GM12872 (cell line): ENCODE measurements at regions not wholly inside any gene's neighbourhood (a gene's known extent, or its start where the extent isn't known, plus 50 kb on each side); places are given as distances from the start of the nearest gene placed in this dataset.

Experiments used
- TF ChIP-seq, protein P1 (sequence below): IDR thresholded peaks from 3 replicates; pipeline ENCODE4 v1.5.1; 2011; ENCODE audit warnings: low read depth, mild to moderate bottlenecking, low read length, moderate library complexity; ENCODE audit not compliant: insufficient read depth

DNA sequence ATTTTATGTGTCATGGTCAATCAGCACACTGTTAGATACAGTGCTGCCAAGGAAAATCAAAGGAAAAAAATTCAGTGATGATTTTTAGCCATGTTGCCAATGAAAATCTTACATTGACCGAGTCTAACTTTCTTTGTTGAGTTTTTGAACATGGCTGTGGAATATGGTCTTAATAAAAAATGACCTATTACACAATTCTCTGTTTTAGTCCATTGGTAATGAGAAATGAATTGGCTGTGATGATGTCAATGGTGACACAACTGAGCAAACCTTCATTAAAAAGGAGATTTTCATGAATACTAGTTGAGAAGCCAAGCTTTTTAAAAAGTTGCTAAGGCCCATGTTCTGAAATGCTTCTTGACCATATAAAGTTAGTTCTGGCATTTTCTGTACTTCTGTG is 225.9 kb upstream of the GYPA start:
- TF ChIP-seq, protein P1, sequence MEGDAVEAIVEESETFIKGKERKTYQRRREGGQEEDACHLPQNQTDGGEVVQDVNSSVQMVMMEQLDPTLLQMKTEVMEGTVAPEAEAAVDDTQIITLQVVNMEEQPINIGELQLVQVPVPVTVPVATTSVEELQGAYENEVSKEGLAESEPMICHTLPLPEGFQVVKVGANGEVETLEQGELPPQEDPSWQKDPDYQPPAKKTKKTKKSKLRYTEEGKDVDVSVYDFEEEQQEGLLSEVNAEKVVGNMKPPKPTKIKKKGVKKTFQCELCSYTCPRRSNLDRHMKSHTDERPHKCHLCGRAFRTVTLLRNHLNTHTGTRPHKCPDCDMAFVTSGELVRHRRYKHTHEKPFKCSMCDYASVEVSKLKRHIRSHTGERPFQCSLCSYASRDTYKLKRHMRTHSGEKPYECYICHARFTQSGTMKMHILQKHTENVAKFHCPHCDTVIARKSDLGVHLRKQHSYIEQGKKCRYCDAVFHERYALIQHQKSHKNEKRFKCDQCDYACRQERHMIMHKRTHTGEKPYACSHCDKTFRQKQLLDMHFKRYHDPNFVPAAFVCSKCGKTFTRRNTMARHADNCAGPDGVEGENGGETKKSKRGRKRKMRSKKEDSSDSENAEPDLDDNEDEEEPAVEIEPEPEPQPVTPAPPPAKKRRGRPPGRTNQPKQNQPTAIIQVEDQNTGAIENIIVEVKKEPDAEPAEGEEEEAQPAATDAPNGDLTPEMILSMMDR: no peak

DNA sequence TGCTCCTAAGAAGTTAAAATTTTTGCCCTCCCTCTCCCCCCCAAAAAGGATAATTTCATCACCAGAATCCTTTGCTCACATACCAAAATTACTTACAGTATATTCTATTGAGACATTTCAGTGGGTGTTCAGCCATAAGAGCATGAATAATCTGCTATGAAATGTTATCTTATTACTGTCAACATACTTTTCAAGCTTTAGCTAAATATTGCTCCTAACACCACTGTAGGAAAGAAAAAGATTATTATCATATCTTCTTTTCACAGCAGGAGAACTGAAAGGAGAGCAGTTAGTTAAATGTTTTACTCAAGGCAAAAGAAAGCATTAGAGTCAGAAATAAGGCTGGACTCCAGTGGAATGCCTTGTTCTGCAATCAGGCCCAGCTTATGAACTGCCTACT is 231.0 kb upstream of the GYPA start:
- TF ChIP-seq, protein P1: no peak

DNA sequence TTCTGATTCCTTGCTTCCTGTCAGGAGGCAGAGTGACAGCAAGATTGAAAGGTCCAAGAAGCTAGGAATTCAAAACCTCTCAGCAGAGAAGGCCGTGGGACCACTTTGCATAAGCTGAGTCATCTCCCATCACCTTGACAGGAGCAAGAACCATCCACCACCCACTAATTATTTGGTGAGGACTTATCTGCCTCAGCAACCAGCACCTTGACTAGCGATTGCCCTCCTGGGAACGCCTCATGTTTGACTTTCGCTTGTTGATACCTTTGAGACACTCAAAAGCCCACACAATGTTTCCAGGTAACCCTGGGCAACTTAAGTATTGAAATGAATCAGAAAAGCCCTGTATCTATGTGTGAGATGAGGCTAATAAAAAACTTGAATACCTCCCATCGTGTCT is 233.5 kb upstream of the GYPA start:
- TF ChIP-seq, protein P1: no peak

DNA sequence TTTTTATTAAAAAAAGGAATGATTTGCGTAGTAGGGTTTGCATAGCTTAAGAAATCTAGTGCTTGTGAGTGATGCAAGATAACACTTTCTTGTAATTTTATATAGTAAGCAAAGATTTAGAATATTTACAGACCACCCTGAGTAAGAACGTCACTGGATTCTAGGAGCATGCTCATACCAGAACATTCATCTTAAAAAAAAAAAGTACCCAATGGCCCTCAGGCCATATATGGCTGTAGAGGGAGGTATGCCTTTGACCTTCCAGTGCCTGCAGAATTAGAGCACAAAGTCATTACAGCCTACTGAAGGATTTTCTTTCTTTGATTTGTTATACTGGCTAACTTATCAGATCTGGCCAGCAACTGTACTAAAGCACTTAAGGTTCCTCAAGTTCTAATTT is 236.3 kb upstream of the GYPA start:
- TF ChIP-seq, protein P1: no peak

DNA sequence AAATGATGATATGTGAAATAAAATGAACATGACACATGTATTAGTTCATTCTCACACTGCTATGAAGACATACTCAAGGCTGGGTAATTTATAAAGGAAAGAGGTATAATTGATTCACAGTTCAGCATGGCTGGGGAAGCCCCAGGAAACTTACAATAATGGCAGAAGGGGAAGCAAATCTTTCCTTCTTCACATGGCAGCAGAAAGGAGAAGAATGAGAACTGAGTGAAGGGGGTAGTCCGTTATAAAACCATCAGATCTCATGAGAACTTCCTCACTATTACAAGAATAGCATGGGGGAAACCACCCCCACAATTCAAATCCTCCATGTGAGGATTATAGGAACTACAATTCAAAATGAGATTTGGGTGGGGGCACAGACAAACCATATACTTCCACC is 243.9 kb upstream of the GYPA start:
- TF ChIP-seq, protein P1: no peak

DNA sequence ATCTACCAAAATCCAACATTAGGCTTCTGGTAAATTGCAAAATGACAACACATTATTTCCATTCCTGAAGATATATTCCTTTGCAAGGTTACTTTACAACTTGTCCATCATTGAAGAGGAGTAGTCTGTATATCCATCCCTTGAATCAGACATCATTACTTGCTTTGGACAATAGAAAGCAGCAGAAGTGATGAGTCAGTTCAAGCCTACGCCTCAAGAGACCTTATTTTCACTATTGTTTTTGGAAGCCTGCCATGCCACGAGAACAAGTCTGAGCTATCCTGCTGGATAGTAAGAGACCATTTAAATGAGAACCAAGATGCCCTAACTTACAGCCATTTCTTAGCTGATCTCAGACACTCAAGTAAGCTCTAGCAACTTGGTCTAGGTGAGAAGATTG is 246.0 kb upstream of the HHIP start:
- TF ChIP-seq, protein P1: no peak

DNA sequence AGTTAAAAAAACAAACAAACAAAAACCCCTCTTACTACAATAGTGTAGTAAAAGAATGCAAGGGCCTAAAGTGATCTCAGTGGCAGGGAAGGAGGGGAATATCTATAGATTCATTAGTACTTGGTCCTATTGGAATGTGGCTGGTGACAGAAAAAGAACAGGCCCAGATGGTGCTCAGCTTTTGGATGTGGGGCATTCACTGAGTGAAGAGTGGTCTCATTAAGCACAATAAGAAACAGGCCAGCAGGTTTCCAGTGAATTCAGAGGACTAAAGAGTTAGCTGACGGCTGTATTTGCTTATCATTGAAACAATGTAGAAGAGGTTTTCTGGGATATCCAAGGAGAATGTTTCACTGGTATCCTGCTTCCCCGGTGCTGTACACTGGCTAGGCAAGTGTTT is 243.8 kb upstream of the HHIP start:
- TF ChIP-seq, protein P1: no peak

DNA sequence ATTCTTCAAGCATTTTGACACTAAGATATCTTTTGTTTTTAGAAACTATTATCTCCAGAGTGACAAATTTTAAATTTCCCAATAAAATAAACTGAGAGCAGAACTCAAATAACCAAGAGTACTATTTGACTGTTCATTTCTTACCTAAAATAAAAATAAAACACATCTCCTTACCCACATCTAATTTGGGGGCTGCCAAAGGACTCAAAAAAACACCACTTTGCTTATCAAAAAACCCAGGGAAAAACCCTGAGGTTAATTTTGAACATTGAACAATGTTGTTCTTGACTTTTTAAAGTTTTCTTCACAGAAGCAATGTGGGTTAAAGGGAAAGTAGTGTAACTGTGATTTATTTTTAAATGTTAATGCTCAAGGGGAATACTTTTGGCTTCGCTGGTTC is 243.0 kb upstream of the HHIP start:
- TF ChIP-seq, protein P1: no peak
